DMS114 treated with DMSO at 0.1 percent for 48 hours (cell line): ENCODE measurements at regions not wholly inside any gene's neighbourhood (a gene's known extent, or its start where the extent isn't known, plus 50 kb on each side); places are given as distances from the start of the nearest gene placed in this dataset.
"Not testable (repeated sequence)": the region's sequence is repeated elsewhere in the genome, so short reads cannot be mapped to it uniquely, and the experiment has no call there.

ENCODE experiments used
- DNase-seq: peaks from one replicate; lab custom pipeline; 2025; ENCODE audit not compliant: unreplicated experiment; lab: John Stamatoyannopoulos, UW

GRCh38 chr7:109402107-109402506, 832.4 kb downstream of the DNAJB9 start:
- DNase-seq, result no peak

- no peak for DNase-seq
These were observed 838.1 kb downstream of the DNAJB9 start for GRCh38 chr7:109407756-109408155.

- no peak for DNase-seq
These were observed 868.3 kb downstream of the DNAJB9 start for GRCh38 chr7:109437957-109438356.

GRCh38 chr7:109449760-109450159, 880.1 kb downstream of the DNAJB9 start:
- DNase-seq, result no peak

GRCh38 chr7:109456116-109456515, 886.4 kb downstream of the DNAJB9 start:
- DNase-seq, result no peak

- no peak for DNase-seq
These were observed 890.6 kb downstream of the DNAJB9 start for GRCh38 chr7:109460296-109460695.

- DNase-seq, result no peak
These were observed 892.5 kb downstream of the DNAJB9 start for GRCh38 chr7:109462171-109462570.

- not testable (repeated sequence) for DNase-seq
These were observed 898.1 kb downstream of the DNAJB9 start for GRCh38 chr7:109467729-109468128.

GRCh38 chr7:109473172-109473571, 903.5 kb downstream of the DNAJB9 start:
- no peak for DNase-seq

GRCh38 chr7:109476409-109476808, 906.7 kb downstream of the DNAJB9 start:
- DNase-seq, result no peak

- no peak for DNase-seq
These were observed 909.7 kb downstream of the DNAJB9 start for GRCh38 chr7:109479388-109479787.

- DNase-seq, result not testable (repeated sequence)
These were observed 920.9 kb downstream of the DNAJB9 start for GRCh38 chr7:109490607-109491006.

GRCh38 chr7:109497053-109497452, 927.4 kb downstream of the DNAJB9 start:
- DNase-seq, result no peak

GRCh38 chr7:109498131-109498530, 928.5 kb downstream of the DNAJB9 start:
- no peak for DNase-seq

- no peak for DNase-seq
These were observed 933.7 kb downstream of the DNAJB9 start for GRCh38 chr7:109503421-109503820.

- DNase-seq, result no peak
These were observed 952.9 kb downstream of the DNAJB9 start for GRCh38 chr7:109522585-109522984.

- no peak for DNase-seq
These were observed 958.2 kb downstream of the DNAJB9 start for GRCh38 chr7:109527833-109528232.

GRCh38 chr7:109529712-109530111, 960.0 kb downstream of the DNAJB9 start:
- no peak for DNase-seq

- DNase-seq, result no peak
These were observed 962.8 kb downstream of the DNAJB9 start for GRCh38 chr7:109532262-109532992.

GRCh38 chr7:109545686-109546085, 976.0 kb downstream of the DNAJB9 start:
- DNase-seq, result no peak

- no peak for DNase-seq
These were observed 980.0 kb downstream of the DNAJB9 start for GRCh38 chr7:109549471-109550193.

GRCh38 chr7:109552017-109552416, 982.3 kb downstream of the DNAJB9 start:
- no peak for DNase-seq
